DOHH2 (cell line): ENCODE measurements at regions not wholly inside any gene's neighbourhood (a gene's known extent, or its start where the extent isn't known, plus 50 kb on each side); places are given as distances from the start of the nearest gene placed in this dataset.

Experiments
- CTCF ChIP-seq: fragments of 200-600 bp; sonication (generic); IDR thresholded peaks from one replicate; pipeline ENCODE4 v1.5.1; 2014; ENCODE audit warnings: antibody characterized with exemption, mild to moderate bottlenecking, low read depth, low read length; ENCODE audit not compliant: poor library complexity, severe bottlenecking
- EZH2phosphoT487 ChIP-seq: fragments of 200-600 bp; sonication (generic); IDR thresholded peaks from 2 replicates; pipeline ENCODE4 v1.6.1; 2017; ENCODE audit warnings: borderline replicate concordance, mild to moderate bottlenecking, antibody characterized with exemption, low read length, moderate library complexity, mixed read lengths

- TF ChIP-seq CTCF, result no peak
- TF ChIP-seq EZH2phosphoT487, result no peak
Measured at GRCh38 chr10:110420401-110421193, 77.1 kb upstream of the DUSP5 start.
